SK-N-SH treated with all-trans-retinoic acid at 6 μM for 48 hours (cell line): ENCODE measurements at regions not wholly inside any gene's neighbourhood (a gene's known extent, or its start where the extent isn't known, plus 50 kb on each side); places are given as distances from the start of the nearest gene placed in this dataset.

Experiments
- ATAC-seq: fragments of 200-7000 bp; cut with Tn5 transposase; 3 replicates; pipeline ENCODE4 v1.9.1; 2020; ENCODE audit warnings: mild to moderate bottlenecking, moderate library complexity
- ARNTL ChIP-seq: fragments of 450-650 bp; formaldehyde crosslinking; IDR thresholded peaks from 2 replicates; pipeline ENCODE4 v1.5.0; 2020; ENCODE audit warnings: low read depth, mild to moderate bottlenecking, moderate library complexity, borderline replicate concordance
- BACH2 ChIP-seq: fragments of 250-450 bp; sonication (Bioruptor Pico); IDR thresholded peaks from 2 replicates; pipeline ENCODE4 v1.9.0; 2021; ENCODE audit warnings: mild to moderate bottlenecking, borderline replicate concordance
- CREB5 ChIP-seq: fragments of 250-450 bp; sonication (Bioruptor Pico); IDR thresholded peaks from 2 replicates; pipeline ENCODE4 v1.5.1; 2020; ENCODE audit warnings: low read depth, mild to moderate bottlenecking, moderate library complexity
- CSRNP3 ChIP-seq: fragments of 250-450 bp; sonication (Bioruptor Pico); IDR thresholded peaks from 2 replicates; pipeline ENCODE4 v1.5.1; 2021; ENCODE audit warnings: mild to moderate bottlenecking, moderate library complexity
- ESRRG ChIP-seq: fragments of 250-450 bp; sonication (Bioruptor Pico); IDR thresholded peaks from 2 replicates; pipeline ENCODE4 v1.6.1; 2021; ENCODE audit warnings: mild to moderate bottlenecking
- GLIS3 ChIP-seq: fragments of 250-450 bp; sonication (Bioruptor Pico); IDR thresholded peaks from 2 replicates; pipeline ENCODE4 v1.5.0; 2020; ENCODE audit warnings: mild to moderate bottlenecking, moderate library complexity
- ISL1 ChIP-seq: fragments of 250-450 bp; sonication (Bioruptor Pico); IDR thresholded peaks from 2 replicates; pipeline ENCODE4 v2.1.2; 2022; ENCODE audit warnings: mild to moderate bottlenecking, moderate library complexity
- OSR1 ChIP-seq: fragments of 250-450 bp; sonication (Bioruptor Pico); IDR thresholded peaks from 2 replicates; pipeline ENCODE4 v1.8.0; 2022; ENCODE audit warnings: moderate library complexity, mild to moderate bottlenecking, inconsistent platforms
- PATZ1 ChIP-seq: fragments of 250-450 bp; sonication (Bioruptor Pico); IDR thresholded peaks from 2 replicates; pipeline ENCODE4 v1.8.0; 2020; ENCODE audit warnings: mild to moderate bottlenecking, moderate library complexity, borderline replicate concordance
- POU6F1 ChIP-seq: fragments of 250-450 bp; sonication (Bioruptor Pico); IDR thresholded peaks from 2 replicates; pipeline ENCODE4 v1.8.0; 2021; ENCODE audit warnings: low read depth, mild to moderate bottlenecking, moderate library complexity, borderline replicate concordance
- PPARA ChIP-seq: fragments of 250-450 bp; sonication (Bioruptor Pico); IDR thresholded peaks from 2 replicates; pipeline ENCODE4 v1.5.0; 2020; ENCODE audit warnings: mild to moderate bottlenecking, borderline replicate concordance
- RARB ChIP-seq: fragments of 250-450 bp; sonication (Bioruptor Pico); IDR thresholded peaks from 2 replicates; pipeline ENCODE4 v1.8.0; 2021; ENCODE audit warnings: mild to moderate bottlenecking, moderate library complexity
- SNAI2 ChIP-seq: fragments of 250-450 bp; sonication (Bioruptor Pico); IDR thresholded peaks from 2 replicates; pipeline ENCODE4 v1.5.0; 2020; ENCODE audit warnings: mild to moderate bottlenecking, moderate library complexity
- TCF4 ChIP-seq: fragments of 250-450 bp; sonication (Bioruptor Pico); IDR thresholded peaks from 2 replicates; pipeline ENCODE4 v1.8.0; 2021; ENCODE audit warnings: mild to moderate bottlenecking, moderate library complexity, borderline replicate concordance
- TOX ChIP-seq: fragments of 250-450 bp; sonication (Bioruptor Pico); IDR thresholded peaks from 2 replicates; pipeline ENCODE4 v1.8.0; 2021; ENCODE audit warnings: mild to moderate bottlenecking, moderate library complexity, borderline replicate concordance
- ZC3H10 ChIP-seq: fragments of 250-450 bp; sonication (Bioruptor Pico); IDR thresholded peaks from 2 replicates; pipeline ENCODE4 v1.5.1; 2021; ENCODE audit warnings: mild to moderate bottlenecking, moderate library complexity
- ZFP3 ChIP-seq: fragments of 250-450 bp; sonication (Bioruptor Pico); IDR thresholded peaks from 2 replicates; pipeline ENCODE4 v1.5.0; 2020; ENCODE audit warnings: mild to moderate bottlenecking, moderate library complexity
- ZFP30 ChIP-seq: fragments of 450-650 bp; formaldehyde crosslinking; IDR thresholded peaks from 2 replicates; pipeline ENCODE4 v1.5.0; 2022; ENCODE audit warnings: mild to moderate bottlenecking, moderate library complexity
- ZNF565 ChIP-seq: fragments of 450-650 bp; formaldehyde crosslinking; conservative IDR thresholded peaks from 2 replicates; pipeline ENCODE4 v1.5.0; 2020; ENCODE audit warnings: low read depth, mild to moderate bottlenecking, moderate library complexity
- ZNF70 ChIP-seq: fragments of 450-650 bp; formaldehyde crosslinking; IDR thresholded peaks from 2 replicates; pipeline ENCODE4 v1.5.0; 2020; ENCODE audit warnings: mild to moderate bottlenecking, moderate library complexity
- ZNF8 ChIP-seq: fragments of 450-650 bp; formaldehyde crosslinking; IDR thresholded peaks from 2 replicates; pipeline ENCODE4 v1.5.0; 2020; ENCODE audit warnings: mild to moderate bottlenecking, moderate library complexity

- ATAC-seq: no peak
- no peak for TF ChIP-seq PATZ1 (CRISPR knock-in tag)
These were observed 115.6 kb upstream of the CPEB4 start for GRCh38 chr5:173772384-173773059.

- no peak for ATAC-seq
- TF ChIP-seq ESRRG: no peak
- TF ChIP-seq CSRNP3: no peak
- no peak for TF ChIP-seq ZFP30 (CRISPR knock-in tag)
- TF ChIP-seq OSR1 (CRISPR knock-in tag): no peak
- no peak for TF ChIP-seq GLIS3
- no peak for TF ChIP-seq RARB (CRISPR knock-in tag)
- TF ChIP-seq PATZ1 (CRISPR knock-in tag): no peak
- TF ChIP-seq ZNF8 (CRISPR knock-in tag): no peak
- no peak for TF ChIP-seq ISL1 (CRISPR knock-in tag)
- TF ChIP-seq BACH2 (CRISPR knock-in tag): no peak
- TF ChIP-seq ZFP3 (CRISPR knock-in tag): no peak
- no peak for TF ChIP-seq POU6F1
- TF ChIP-seq, all 23 proteins: peak for 0
These were observed 113.8 kb upstream of the CPEB4 start for GRCh38 chr5:173774271-173774761.

- no peak for TF ChIP-seq ZFP30 (CRISPR knock-in tag)
- TF ChIP-seq TCF4: no peak
- TF ChIP-seq PATZ1 (CRISPR knock-in tag): no peak
- TF ChIP-seq ESRRG: no peak
- no peak for TF ChIP-seq PPARA (CRISPR knock-in tag)
- TF ChIP-seq POU6F1: no peak
- no peak for TF ChIP-seq ZC3H10 (CRISPR knock-in tag)
- no peak for TF ChIP-seq SNAI2
- TF ChIP-seq ZNF565 (CRISPR knock-in tag): no peak
- no peak for TF ChIP-seq CREB5 (CRISPR knock-in tag)
- no peak for TF ChIP-seq TOX
- no peak for TF ChIP-seq CSRNP3
- no peak for TF ChIP-seq ISL1 (CRISPR knock-in tag)
- no peak for TF ChIP-seq ZFP3 (CRISPR knock-in tag)
- TF ChIP-seq ZNF70 (CRISPR knock-in tag): no peak
- no peak for TF ChIP-seq ARNTL
These were observed 112.6 kb upstream of the CPEB4 start for GRCh38 chr5:173775261-173776197.

More at GRCh38 chr5:173775261-173776197, 112.6 kb upstream of the CPEB4 start:
- no peak for ATAC-seq
